ENCODE measurements at regions not wholly inside any gene's neighbourhood (a gene's known extent, or its start where the extent isn't known, plus 50 kb on each side); places are given as distances from the start of the nearest gene placed in this dataset.

DNA sequence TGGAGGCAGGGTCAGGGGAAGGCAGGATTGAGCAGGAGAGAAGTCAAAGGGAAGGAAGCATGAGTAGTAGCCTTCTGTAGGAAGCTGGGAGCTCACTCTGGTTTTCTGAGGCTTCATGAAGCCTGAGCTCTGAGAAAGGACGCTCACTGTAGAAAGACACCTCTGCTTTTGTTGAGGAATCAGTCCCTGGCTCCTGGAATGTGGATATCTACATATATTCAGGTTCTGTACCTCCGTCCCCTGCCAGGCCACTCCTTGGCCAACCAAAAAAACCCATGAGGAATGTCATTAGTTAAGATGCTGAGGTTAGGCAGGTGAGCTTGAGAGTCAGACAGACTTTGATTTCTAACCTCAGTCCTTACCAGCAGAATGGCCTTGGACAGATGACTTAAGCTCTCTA, 283.5 kb upstream of the HABP2 start:
- H3K4me1 ChIP-seq (ENCODE audit: insufficient read depth): peaks cover 6% of the 10 kb centered on the region; the same call in 1 of the 2 replicates
- H3K79me2 ChIP-seq (replicated peaks; ENCODE audit: insufficient read depth): no peaks in the 10 kb centered on the region
- H3K36me3 ChIP-seq (ENCODE audit: insufficient read depth): no peaks in the 10 kb centered on the region
- H3K4me2 ChIP-seq: no peak overlapping the region
- peaks cover under 1% of the 10 kb centered on the region; the same call in 1 of the 3 replicates for H3K9me3 Mint-ChIP-seq
- H3K4me3 ChIP-seq: no peak overlapping the region
- H3K27ac Mint-ChIP-seq: no peak overlapping the region
- no peaks in the 10 kb centered on the region for H3F3A ChIP-seq (replicated peaks; ENCODE audit: low read depth)
- H4K20me1 ChIP-seq (replicated peaks; ENCODE audit: insufficient read depth): no peaks in the 10 kb centered on the region
- peaks cover 23% of the 10 kb centered on the region for H3K4me1 Mint-ChIP-seq
- TF ChIP-seq, protein P1, sequence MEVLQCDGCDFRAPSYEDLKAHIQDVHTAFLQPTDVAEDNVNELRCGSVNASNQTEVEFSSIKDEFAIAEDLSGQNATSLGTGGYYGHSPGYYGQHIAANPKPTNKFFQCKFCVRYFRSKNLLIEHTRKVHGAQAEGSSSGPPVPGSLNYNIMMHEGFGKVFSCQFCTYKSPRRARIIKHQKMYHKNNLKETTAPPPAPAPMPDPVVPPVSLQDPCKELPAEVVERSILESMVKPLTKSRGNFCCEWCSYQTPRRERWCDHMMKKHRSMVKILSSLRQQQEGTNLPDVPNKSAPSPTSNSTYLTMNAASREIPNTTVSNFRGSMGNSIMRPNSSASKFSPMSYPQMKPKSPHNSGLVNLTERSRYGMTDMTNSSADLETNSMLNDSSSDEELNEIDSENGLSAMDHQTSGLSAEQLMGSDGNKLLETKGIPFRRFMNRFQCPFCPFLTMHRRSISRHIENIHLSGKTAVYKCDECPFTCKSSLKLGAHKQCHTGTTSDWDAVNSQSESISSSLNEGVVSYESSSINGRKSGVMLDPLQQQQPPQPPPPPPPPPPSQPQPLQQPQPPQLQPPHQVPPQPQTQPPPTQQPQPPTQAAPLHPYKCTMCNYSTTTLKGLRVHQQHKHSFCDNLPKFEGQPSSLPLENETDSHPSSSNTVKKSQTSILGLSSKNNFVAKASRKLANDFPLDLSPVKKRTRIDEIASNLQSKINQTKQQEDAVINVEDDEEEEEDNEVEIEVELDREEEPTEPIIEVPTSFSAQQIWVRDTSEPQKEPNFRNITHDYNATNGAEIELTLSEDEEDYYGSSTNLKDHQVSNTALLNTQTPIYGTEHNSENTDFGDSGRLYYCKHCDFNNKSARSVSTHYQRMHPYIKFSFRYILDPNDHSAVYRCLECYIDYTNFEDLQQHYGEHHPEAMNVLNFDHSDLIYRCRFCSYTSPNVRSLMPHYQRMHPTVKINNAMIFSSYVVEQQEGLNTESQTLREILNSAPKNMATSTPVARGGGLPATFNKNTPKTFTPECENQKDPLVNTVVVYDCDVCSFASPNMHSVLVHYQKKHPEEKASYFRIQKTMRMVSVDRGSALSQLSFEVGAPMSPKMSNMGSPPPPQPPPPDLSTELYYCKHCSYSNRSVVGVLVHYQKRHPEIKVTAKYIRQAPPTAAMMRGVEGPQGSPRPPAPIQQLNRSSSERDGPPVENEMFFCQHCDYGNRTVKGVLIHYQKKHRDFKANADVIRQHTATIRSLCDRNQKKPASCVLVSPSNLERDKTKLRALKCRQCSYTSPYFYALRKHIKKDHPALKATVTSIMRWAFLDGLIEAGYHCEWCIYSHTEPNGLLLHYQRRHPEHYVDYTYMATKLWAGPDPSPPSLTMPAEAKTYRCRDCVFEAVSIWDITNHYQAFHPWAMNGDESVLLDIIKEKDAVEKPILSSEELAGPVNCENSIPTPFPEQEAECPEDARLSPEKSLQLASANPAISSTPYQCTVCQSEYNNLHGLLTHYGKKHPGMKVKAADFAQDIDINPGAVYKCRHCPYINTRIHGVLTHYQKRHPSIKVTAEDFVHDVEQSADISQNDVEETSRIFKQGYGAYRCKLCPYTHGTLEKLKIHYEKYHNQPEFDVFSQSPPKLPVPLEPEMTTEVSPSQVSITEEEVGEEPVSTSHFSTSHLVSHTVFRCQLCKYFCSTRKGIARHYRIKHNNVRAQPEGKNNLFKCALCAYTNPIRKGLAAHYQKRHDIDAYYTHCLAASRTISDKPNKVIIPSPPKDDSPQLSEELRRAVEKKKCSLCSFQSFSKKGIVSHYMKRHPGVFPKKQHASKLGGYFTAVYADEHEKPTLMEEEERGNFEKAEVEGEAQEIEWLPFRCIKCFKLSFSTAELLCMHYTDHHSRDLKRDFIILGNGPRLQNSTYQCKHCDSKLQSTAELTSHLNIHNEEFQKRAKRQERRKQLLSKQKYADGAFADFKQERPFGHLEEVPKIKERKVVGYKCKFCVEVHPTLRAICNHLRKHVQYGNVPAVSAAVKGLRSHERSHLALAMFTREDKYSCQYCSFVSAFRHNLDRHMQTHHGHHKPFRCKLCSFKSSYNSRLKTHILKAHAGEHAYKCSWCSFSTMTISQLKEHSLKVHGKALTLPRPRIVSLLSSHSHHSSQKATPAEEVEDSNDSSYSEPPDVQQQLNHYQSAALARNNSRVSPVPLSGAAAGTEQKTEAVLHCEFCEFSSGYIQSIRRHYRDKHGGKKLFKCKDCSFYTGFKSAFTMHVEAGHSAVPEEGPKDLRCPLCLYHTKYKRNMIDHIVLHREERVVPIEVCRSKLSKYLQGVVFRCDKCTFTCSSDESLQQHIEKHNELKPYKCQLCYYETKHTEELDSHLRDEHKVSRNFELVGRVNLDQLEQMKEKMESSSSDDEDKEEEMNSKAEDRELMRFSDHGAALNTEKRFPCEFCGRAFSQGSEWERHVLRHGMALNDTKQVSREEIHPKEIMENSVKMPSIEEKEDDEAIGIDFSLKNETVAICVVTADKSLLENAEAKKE (CRISPR knock-in tag; IDR thresholded peaks at IDR 0.05): peak; percentile 76
- no peak for TF ChIP-seq JUNB (IDR thresholded peaks at IDR 0.05; ENCODE audit: unreplicated experiment)
- no peaks in the 10 kb centered on the region for H3K36me3 Mint-ChIP-seq (ENCODE audit: low read depth)
- 0 out of 2 replicates have a peak, but pooled peaks cover 4% of the 10 kb centered on the region for H3K9me2 ChIP-seq (ENCODE audit: insufficient read depth)
- H3K27ac ChIP-seq (ENCODE audit: low read depth): no peak overlapping the region
- ATAC-seq (peak; percentile 16; the same call in 1 of the 3 replicates), DNase-seq (ENCODE audit: low spot score) (peak; percentile 56)
- H3K27me3 ChIP-seq (ENCODE audit: insufficient read depth): no peaks in the 10 kb centered on the region
- peaks cover 4% of the 10 kb centered on the region for H3K27me3 Mint-ChIP-seq (ENCODE audit: insufficient read depth, low read depth, poor library complexity)
- no peak overlapping the region for H2AFZ ChIP-seq
- no peak overlapping the region for H3K4me3 Mint-ChIP-seq

DNA sequence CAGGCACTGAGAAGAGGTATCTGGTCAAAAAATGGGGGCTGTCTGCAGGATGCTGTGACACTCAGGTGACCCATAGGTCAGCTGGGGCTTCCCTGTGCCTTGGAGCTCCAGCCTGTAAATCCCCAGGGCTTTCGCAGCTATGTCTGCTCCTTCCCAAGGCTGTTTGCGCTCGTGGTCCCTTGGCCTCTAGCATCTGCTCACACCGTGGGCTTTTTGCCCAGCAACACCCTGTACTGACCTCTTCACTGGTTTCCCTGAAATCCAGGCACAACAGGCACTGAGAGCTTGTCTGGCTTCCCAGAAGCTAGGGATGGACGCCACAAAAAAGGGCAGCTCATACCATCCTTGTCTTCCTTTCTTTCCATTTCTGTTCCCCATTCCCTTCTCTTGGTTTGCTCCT, 280.3 kb upstream of the HABP2 start:
- Mint-ChIP-seq H3K27me3 (ENCODE audit: insufficient read depth, low read depth, poor library complexity) (peaks cover 2% of the 10 kb centered on the region), H3K9me3 (peaks cover 10% of the 10 kb centered on the region; the same call in 2 of the 3 replicates), H3K4me1 (peaks cover 15% of the 10 kb centered on the region; the same call in 2 of the 3 replicates), H3K27ac (no peak overlapping the region), H3K4me3 (no peak overlapping the region), H3K36me3 (ENCODE audit: low read depth) (peaks cover 6% of the 10 kb centered on the region; the same call in 2 of the 3 replicates)
- Histone ChIP-seq H4K20me1 (replicated peaks; ENCODE audit: insufficient read depth) (no peaks in the 10 kb centered on the region), H3K79me2 (replicated peaks; ENCODE audit: insufficient read depth) (no peaks in the 10 kb centered on the region), H3K9me2 (ENCODE audit: insufficient read depth) (0 out of 2 replicates have a peak, but pooled peaks cover 4% of the 10 kb centered on the region), H2AFZ (no peak overlapping the region), H3K27ac (ENCODE audit: low read depth) (no peak overlapping the region), H3K36me3 (ENCODE audit: insufficient read depth) (no peaks in the 10 kb centered on the region), H3K4me1 (ENCODE audit: insufficient read depth) (peaks cover 6% of the 10 kb centered on the region; the same call in 1 of the 2 replicates), H3K4me3 (no peak overlapping the region), H3K4me2 (no peak overlapping the region), H3K27me3 (ENCODE audit: insufficient read depth) (no peaks in the 10 kb centered on the region), H3F3A (replicated peaks; ENCODE audit: low read depth) (no peaks in the 10 kb centered on the region)
- DNase-seq (ENCODE audit: low spot score) (no peak), ATAC-seq (no peak)
- no peak for TF ChIP-seq NANOG (IDR thresholded peaks at IDR 0.05; ENCODE audit: borderline replicate concordance)
- TF ChIP-seq CREB1 (CRISPR knock-in tag; IDR thresholded peaks at IDR 0.05; ENCODE audit: low read depth): no peak
- TF ChIP-seq, protein P2, sequence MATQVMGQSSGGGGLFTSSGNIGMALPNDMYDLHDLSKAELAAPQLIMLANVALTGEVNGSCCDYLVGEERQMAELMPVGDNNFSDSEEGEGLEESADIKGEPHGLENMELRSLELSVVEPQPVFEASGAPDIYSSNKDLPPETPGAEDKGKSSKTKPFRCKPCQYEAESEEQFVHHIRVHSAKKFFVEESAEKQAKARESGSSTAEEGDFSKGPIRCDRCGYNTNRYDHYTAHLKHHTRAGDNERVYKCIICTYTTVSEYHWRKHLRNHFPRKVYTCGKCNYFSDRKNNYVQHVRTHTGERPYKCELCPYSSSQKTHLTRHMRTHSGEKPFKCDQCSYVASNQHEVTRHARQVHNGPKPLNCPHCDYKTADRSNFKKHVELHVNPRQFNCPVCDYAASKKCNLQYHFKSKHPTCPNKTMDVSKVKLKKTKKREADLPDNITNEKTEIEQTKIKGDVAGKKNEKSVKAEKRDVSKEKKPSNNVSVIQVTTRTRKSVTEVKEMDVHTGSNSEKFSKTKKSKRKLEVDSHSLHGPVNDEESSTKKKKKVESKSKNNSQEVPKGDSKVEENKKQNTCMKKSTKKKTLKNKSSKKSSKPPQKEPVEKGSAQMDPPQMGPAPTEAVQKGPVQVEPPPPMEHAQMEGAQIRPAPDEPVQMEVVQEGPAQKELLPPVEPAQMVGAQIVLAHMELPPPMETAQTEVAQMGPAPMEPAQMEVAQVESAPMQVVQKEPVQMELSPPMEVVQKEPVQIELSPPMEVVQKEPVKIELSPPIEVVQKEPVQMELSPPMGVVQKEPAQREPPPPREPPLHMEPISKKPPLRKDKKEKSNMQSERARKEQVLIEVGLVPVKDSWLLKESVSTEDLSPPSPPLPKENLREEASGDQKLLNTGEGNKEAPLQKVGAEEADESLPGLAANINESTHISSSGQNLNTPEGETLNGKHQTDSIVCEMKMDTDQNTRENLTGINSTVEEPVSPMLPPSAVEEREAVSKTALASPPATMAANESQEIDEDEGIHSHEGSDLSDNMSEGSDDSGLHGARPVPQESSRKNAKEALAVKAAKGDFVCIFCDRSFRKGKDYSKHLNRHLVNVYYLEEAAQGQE (IDR thresholded peaks at IDR 0.05; ENCODE audit: unreplicated experiment): no peak
- no peak for TF ChIP-seq STAT1 (IDR thresholded peaks at IDR 0.05; ENCODE audit: unreplicated experiment)
- TF ChIP-seq ZNF114 (CRISPR knock-in tag; IDR thresholded peaks at IDR 0.05): no peak
- TF ChIP-seq EZH2 (IDR thresholded peaks at IDR 0.05; ENCODE audit: low read depth, unreplicated experiment): no peak
